GM12891 (cell line): ENCODE measurements at regions not wholly inside any gene's neighbourhood (a gene's known extent, or its start where the extent isn't known, plus 50 kb on each side); places are given as distances from the start of the nearest gene placed in this dataset.

Source experiments
- POLR2A ChIP-seq: IDR thresholded peaks from 2 replicates; pipeline ENCODE4 v1.6.1; 2011; ENCODE audit warnings: low read depth, low read length, control low read depth
- POLR2AphosphoS5 ChIP-seq: IDR thresholded peaks from 2 replicates; pipeline ENCODE4 v1.6.1; 2011; ENCODE audit warnings: low read depth, low read length, control low read depth
- SPI1 ChIP-seq: IDR thresholded peaks from 2 replicates; pipeline ENCODE4 v1.6.1; 2011; ENCODE audit warnings: low read depth, low read length, control low read depth

GRCh38 chr11:13216019-13216710 is 61.4 kb upstream of the BMAL1 start:
- TF ChIP-seq POLR2A = no peak
- no peak for TF ChIP-seq SPI1
- no peak for TF ChIP-seq POLR2AphosphoS5
